Adipocyte (in vitro differentiated cells): ENCODE measurements at regions not wholly inside any gene's neighbourhood (a gene's known extent, or its start where the extent isn't known, plus 50 kb on each side); places are given as distances from the start of the nearest gene placed in this dataset.
A peak's percentile ranks its signal among the peaks of the same experiment; 100 is the strongest.
"Not testable (repeated sequence)": the region's sequence is repeated elsewhere in the genome, so short reads cannot be mapped to it uniquely, and the experiment has no call there.

Experiments used
- DNase-seq: peaks from one replicate; pipeline ENCODE4 v3.0.0-alpha.2; 2015; ENCODE audit warnings: low read depth
- H3K27me3 ChIP-seq: replicated peaks from 2 replicates; pipeline ENCODE4 v1.7.0; 2013; ENCODE audit warnings: mild to moderate bottlenecking, low read length, moderate library complexity; ENCODE audit not compliant: control insufficient read depth, insufficient read depth
- H3K36me3 ChIP-seq: 2 replicates; pipeline ENCODE4 v1.7.0; 2013; ENCODE audit warnings: low read length, mild to moderate bottlenecking, moderate library complexity; ENCODE audit not compliant: control insufficient read depth, insufficient read depth, severe bottlenecking
- H3K4me1 ChIP-seq: 2 replicates; pipeline ENCODE4 v1.7.0; 2013; ENCODE audit warnings: mild to moderate bottlenecking, low read length, moderate library complexity; ENCODE audit not compliant: control insufficient read depth, insufficient read depth
- H3K4me3 ChIP-seq: 2 replicates; pipeline ENCODE4 v1.7.0; 2013; ENCODE audit warnings: mild to moderate bottlenecking, low read length, moderate library complexity
- H3K9ac ChIP-seq: 2 replicates; pipeline ENCODE4 v1.7.0; 2013; ENCODE audit warnings: mild to moderate bottlenecking, low read length, moderate library complexity
- H3K9me3 ChIP-seq: 2 replicates; pipeline ENCODE4 v1.7.0; 2013; ENCODE audit warnings: mild to moderate bottlenecking, low read length, moderate library complexity; ENCODE audit not compliant: control insufficient read depth

- DNase-seq = no peak
- Histone ChIP-seq H3K4me3 (no peak overlapping the region), H3K4me1 (no peaks in the 10 kb centered on the region), H3K9ac (no peak overlapping the region), H3K36me3 (no peaks in the 10 kb centered on the region), H3K9me3 (no peaks in the 10 kb centered on the region), H3K27me3 (no peaks in the 10 kb centered on the region)
Measured at GRCh38 chr1:181949500-181949899, 112.0 kb downstream of the ZNF648 start.

GRCh38 chr1:181948372-181948771, 113.1 kb downstream of the ZNF648 start:
- no peaks in the 10 kb centered on the region for H3K27me3 ChIP-seq
- no peaks in the 10 kb centered on the region for H3K4me1 ChIP-seq
- no peak overlapping the region for H3K9ac ChIP-seq
- DNase-seq = no peak
- peaks cover 4% of the 10 kb centered on the region for H3K9me3 ChIP-seq
- no peak overlapping the region for H3K4me3 ChIP-seq
- no peaks in the 10 kb centered on the region for H3K36me3 ChIP-seq

- no peak overlapping the region for H3K9ac ChIP-seq
- no peak overlapping the region for H3K4me3 ChIP-seq
- peaks cover 4% of the 10 kb centered on the region for H3K9me3 ChIP-seq
- H3K36me3 ChIP-seq = no peaks in the 10 kb centered on the region
- H3K27me3 ChIP-seq = no peaks in the 10 kb centered on the region
- no peak for DNase-seq
- no peaks in the 10 kb centered on the region for H3K4me1 ChIP-seq
Measured at GRCh38 chr1:181947441-181947840, 114.1 kb downstream of the ZNF648 start.

- Histone ChIP-seq H3K9me3 (no peaks in the 10 kb centered on the region), H3K27me3 (peaks cover 18% of the 10 kb centered on the region), H3K36me3 (no peaks in the 10 kb centered on the region), H3K9ac (no peak overlapping the region), H3K4me1 (no peaks in the 10 kb centered on the region), H3K4me3 (no peak overlapping the region)
- peak; percentile 0 for DNase-seq
Measured at GRCh38 chr1:181936768-181937581, 124.5 kb downstream of the ZNF648 start.

- Histone ChIP-seq H3K9me3 (no peaks in the 10 kb centered on the region), H3K4me1 (no peaks in the 10 kb centered on the region), H3K36me3 (no peaks in the 10 kb centered on the region), H3K9ac (no peak overlapping the region), H3K27me3 (peaks cover 19% of the 10 kb centered on the region), H3K4me3 (no peak overlapping the region)
- no peak for DNase-seq
Measured at GRCh38 chr1:181936269-181936668, 125.2 kb downstream of the ZNF648 start.

GRCh38 chr1:181931873-181932272, 129.6 kb downstream of the ZNF648 start:
- H3K9ac ChIP-seq = no peak overlapping the region
- H3K9me3 ChIP-seq = no peaks in the 10 kb centered on the region
- H3K4me1 ChIP-seq = no peaks in the 10 kb centered on the region
- H3K4me3 ChIP-seq = no peak overlapping the region
- no peak for DNase-seq
- no peaks in the 10 kb centered on the region for H3K36me3 ChIP-seq
- H3K27me3 ChIP-seq = peaks cover 23% of the 10 kb centered on the region

- DNase-seq = no peak
- no peak overlapping the region for H3K9ac ChIP-seq
- H3K27me3 ChIP-seq = peaks cover 18% of the 10 kb centered on the region
- no peaks in the 10 kb centered on the region for H3K9me3 ChIP-seq
- H3K4me3 ChIP-seq = no peak overlapping the region
- no peaks in the 10 kb centered on the region for H3K36me3 ChIP-seq
- H3K4me1 ChIP-seq = no peaks in the 10 kb centered on the region
Measured at GRCh38 chr1:181930187-181930586, 131.3 kb downstream of the ZNF648 start.

GRCh38 chr1:181926697-181927096, 134.8 kb downstream of the ZNF648 start:
- Histone ChIP-seq H3K4me3 (no peak overlapping the region), H3K4me1 (no peaks in the 10 kb centered on the region), H3K36me3 (no peaks in the 10 kb centered on the region), H3K27me3 (peaks cover 5% of the 10 kb centered on the region), H3K9me3 (no peaks in the 10 kb centered on the region), H3K9ac (no peak overlapping the region)
- DNase-seq = no peak

GRCh38 chr1:181924034-181924433, 137.5 kb downstream of the ZNF648 start:
- not testable (repeated sequence) for H3K9ac ChIP-seq, DNase-seq, H3K27me3 ChIP-seq, H3K4me1 ChIP-seq, H3K9me3 ChIP-seq, H3K4me3 ChIP-seq, H3K36me3 ChIP-seq

- DNase-seq = no peak
- Histone ChIP-seq H3K27me3 (no peaks in the 10 kb centered on the region), H3K4me3 (no peak overlapping the region), H3K9ac (no peak overlapping the region), H3K9me3 (no peaks in the 10 kb centered on the region), H3K36me3 (no peaks in the 10 kb centered on the region), H3K4me1 (no peaks in the 10 kb centered on the region)
Measured at GRCh38 chr1:181919542-181919941, 142.0 kb downstream of the ZNF648 start.

- Histone ChIP-seq H3K36me3 (no peaks in the 10 kb centered on the region), H3K4me3 (no peak overlapping the region), H3K4me1 (no peaks in the 10 kb centered on the region), H3K9me3 (no peaks in the 10 kb centered on the region), H3K27me3 (no peaks in the 10 kb centered on the region), H3K9ac (no peak overlapping the region)
- no peak for DNase-seq
Measured at GRCh38 chr1:181918880-181919525, 142.5 kb downstream of the ZNF648 start.
